ENCODE measurements at regions not wholly inside any gene's neighbourhood (a gene's known extent, or its start where the extent isn't known, plus 50 kb on each side); places are given as distances from the start of the nearest gene placed in this dataset.

- TF ChIP-seq CTCF (IDR thresholded peaks at IDR 0.05) (no peak), POLR2A (IDR thresholded peaks at IDR 0.05) (no peak)
Measured at GRCh38 chr4:122992057-122992456, 69.7 kb upstream of the NUDT6 start.

All from vagina (tissue), 2 donors.